GM20000 (cell line): ENCODE measurements at regions not wholly inside any gene's neighbourhood (a gene's known extent, or its start where the extent isn't known, plus 50 kb on each side); places are given as distances from the start of the nearest gene placed in this dataset.

Experiments used
- DNase-seq: peaks from one replicate; pipeline ENCODE4 v3.0.0; 2012; ENCODE audit warnings: low spot score
- CTCF ChIP-seq: IDR thresholded peaks from 2 replicates; pipeline ENCODE4 v1.5.1; 2012; ENCODE audit warnings: mild to moderate bottlenecking, control low read depth; ENCODE audit errors: extremely low read depth, missing control alignments

- DNase-seq, result no peak
- no peak for TF ChIP-seq CTCF
Observed at GRCh38 chr2:199707593-199708185, 143.3 kb downstream of the FTCDNL1 start.

- no peak for DNase-seq
- TF ChIP-seq CTCF, result no peak
Observed at GRCh38 chr2:199705538-199705937, 145.5 kb downstream of the FTCDNL1 start.

GRCh38 chr2:199704358-199705238 is 146.4 kb downstream of the FTCDNL1 start:
- DNase-seq, result peak; percentile 36
- TF ChIP-seq CTCF, result peak; percentile 23

- DNase-seq, result no peak
- no peak for TF ChIP-seq CTCF
Observed at GRCh38 chr2:199703199-199703598, 147.8 kb downstream of the FTCDNL1 start.

GRCh38 chr2:199697469-199697868 is 153.5 kb downstream of the FTCDNL1 start:
- TF ChIP-seq CTCF, result no peak
- DNase-seq, result no peak

- DNase-seq, result no peak
- no peak for TF ChIP-seq CTCF
Observed at GRCh38 chr2:199696048-199696447, 154.9 kb downstream of the FTCDNL1 start.

- DNase-seq, result no peak
- TF ChIP-seq CTCF, result no peak
Observed at GRCh38 chr2:199693861-199694260, 157.1 kb downstream of the FTCDNL1 start.
